ENCODE measurements at regions not wholly inside any gene's neighbourhood (a gene's known extent, or its start where the extent isn't known, plus 50 kb on each side); places are given as distances from the start of the nearest gene placed in this dataset.

GRCh38 chr5:105735704-105736103 is 1935.0 kb downstream of the EFNA5 start:
- no peak overlapping the region for H3K9ac ChIP-seq (ENCODE audit: low read length)
- ChIA-PET CTCF (no interaction called here), POLR2A (no interaction called here), RAD21 (ENCODE audit: low non-redundant PET in 1 of 2, low total read pairs in 2 of 2, uncharacterized antibody in 2 of 2, unreplicated experiment in 2 of 2) (no interaction called here)
- H3K79me2 ChIP-seq (ENCODE audit: insufficient read depth, low read length): no peaks in the 10 kb centered on the region
- DNase-seq (ENCODE audit: low read depth, low spot score) (no peak), ATAC-seq (no peak)
- no peak overlapping the region for H3K4me2 ChIP-seq (ENCODE audit: low read length)
- no peaks in the 10 kb centered on the region; a peak in 1 of 4 replicates for H3K9me3 ChIP-seq (ENCODE audit: control insufficient read depth in 1 of 2, insufficient read depth in 1 of 2, low read depth in 1 of 2, low read length in 2 of 2)
- H3K4me1 ChIP-seq (ENCODE audit: control insufficient read depth in 1 of 2, insufficient read depth in 2 of 2, low read length in 2 of 2): no peaks in the 10 kb centered on the region
- H3K27me3 ChIP-seq (ENCODE audit: insufficient read depth, low read length): no peaks in the 10 kb centered on the region
- no peak overlapping the region for H2AFZ ChIP-seq (ENCODE audit: low read depth, low read length, poor library complexity, severe bottlenecking)
- no peaks in the 10 kb centered on the region for H3K36me3 ChIP-seq (ENCODE audit: control insufficient read depth in 1 of 2, insufficient read depth in 2 of 2, low read length in 2 of 2)
- BruUV-seq (replicated peaks): no TSS peak
- no peak overlapping the region for H3K27ac ChIP-seq (ENCODE audit: low read depth, low read length)
- intact Hi-C loops (cut with micrococcal nuclease): no loop called here
- H4K20me1 ChIP-seq (ENCODE audit: insufficient read depth): no peaks in the 10 kb centered on the region
- H3K4me3 ChIP-seq (replicated peaks in 1 of 2; ENCODE audit: low read depth in 1 of 2, low read length in 2 of 2): no peak overlapping the region
- no peaks in the 10 kb centered on the region for H3K9me2 ChIP-seq (ENCODE audit: insufficient read depth)
- TF ChIP-seq FOSL1 (IDR thresholded peaks at IDR 0.05; ENCODE audit: low read depth): no peak
- TF ChIP-seq ZNF274 (IDR thresholded peaks at IDR 0.05; ENCODE audit: low read depth, low read length): no peak
- TF ChIP-seq, protein P1, sequence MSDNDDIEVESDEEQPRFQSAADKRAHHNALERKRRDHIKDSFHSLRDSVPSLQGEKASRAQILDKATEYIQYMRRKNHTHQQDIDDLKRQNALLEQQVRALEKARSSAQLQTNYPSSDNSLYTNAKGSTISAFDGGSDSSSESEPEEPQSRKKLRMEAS (IDR thresholded peaks at IDR 0.05): no peak
- no peak for TF ChIP-seq ZFX (IDR thresholded peaks at IDR 0.05)
- TF ChIP-seq EZH2 (IDR thresholded peaks at IDR 0.05): no peak
- TF ChIP-seq SP1 (IDR thresholded peaks at IDR 0.05; ENCODE audit: low read depth): no peak
- TF ChIP-seq POLR2AphosphoS5 (IDR thresholded peaks at IDR 0.05; ENCODE audit: low read depth, low read length): no peak
- TF ChIP-seq CEBPB (IDR thresholded peaks at IDR 0.05; ENCODE audit: low read depth): no peak
- no peak for TF ChIP-seq POLR2A (IDR thresholded peaks at IDR 0.05; ENCODE audit: borderline replicate concordance, extremely low read depth, insufficient read depth, insufficient read length)
- TF ChIP-seq SRF (IDR thresholded peaks at IDR 0.05; ENCODE audit: low read depth): no peak

DNA sequence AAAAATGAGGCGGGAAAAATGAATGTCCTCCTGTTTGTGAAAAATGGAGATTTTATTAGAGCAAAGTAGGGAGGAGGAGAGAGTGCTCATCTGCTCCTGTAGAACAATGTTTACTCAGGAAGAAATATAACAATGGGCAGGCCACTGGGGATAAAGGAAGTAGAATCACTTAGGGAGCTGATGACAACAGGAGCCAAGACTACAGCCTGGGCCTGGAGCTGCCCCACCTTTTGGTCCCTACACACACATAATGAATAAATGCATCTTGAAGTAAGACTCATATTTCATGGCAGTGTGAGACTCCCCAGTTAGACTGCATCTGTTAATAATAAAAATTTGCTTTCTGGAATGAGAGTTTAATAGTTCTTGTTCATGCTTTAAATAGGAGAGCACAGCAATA is 1939.8 kb downstream of the EFNA5 start:
- CTCF ChIA-PET: no interaction called here

More for the DNA sequence above, 1939.8 kb downstream of the EFNA5 start:
- Histone ChIP-seq H3K4me3 (replicated peaks in 1 of 2; ENCODE audit: low read depth in 1 of 2, low read length in 2 of 2) (no peak overlapping the region), H3K27ac (ENCODE audit: low read depth, low read length) (no peak overlapping the region), H3K27me3 (ENCODE audit: insufficient read depth, low read length) (no peaks in the 10 kb centered on the region), H3K4me2 (ENCODE audit: low read length) (no peak overlapping the region), H3K9me2 (ENCODE audit: insufficient read depth) (peaks cover 3% of the 10 kb centered on the region; the same call in 1 of the 2 replicates), H3K79me2 (ENCODE audit: insufficient read depth, low read length) (no peaks in the 10 kb centered on the region), H3K36me3 (ENCODE audit: control insufficient read depth in 1 of 2, insufficient read depth in 2 of 2, low read length in 2 of 2) (no peaks in the 10 kb centered on the region), H3K4me1 (ENCODE audit: control insufficient read depth in 1 of 2, insufficient read depth in 2 of 2, low read length in 2 of 2) (no peaks in the 10 kb centered on the region), H3K9ac (ENCODE audit: low read length) (no peak overlapping the region), H4K20me1 (ENCODE audit: insufficient read depth) (no peaks in the 10 kb centered on the region), H2AFZ (ENCODE audit: low read depth, low read length, poor library complexity, severe bottlenecking) (no peak overlapping the region), H3K9me3 (ENCODE audit: control insufficient read depth in 1 of 2, insufficient read depth in 1 of 2, low read depth in 1 of 2, low read length in 2 of 2) (no peaks in the 10 kb centered on the region)
- RAD21 ChIA-PET (ENCODE audit: low non-redundant PET in 1 of 2, low total read pairs in 2 of 2, uncharacterized antibody in 2 of 2, unreplicated experiment in 2 of 2): no interaction called here
- POLR2A ChIA-PET: no interaction called here
- ATAC-seq (no peak), DNase-seq (ENCODE audit: low read depth, low spot score) (no peak)
- no TSS peak for BruUV-seq (replicated peaks)
- TF ChIP-seq ATF3 (IDR thresholded peaks at IDR 0.05) (no peak), ELF1 (IDR thresholded peaks at IDR 0.05; ENCODE audit: borderline replicate concordance, low read depth) (no peak), EZH2 (IDR thresholded peaks at IDR 0.05) (no peak), EGR1 (IDR thresholded peaks at IDR 0.05; ENCODE audit: low read depth) (no peak), RAD21 (IDR thresholded peaks at IDR 0.05; ENCODE audit: low read depth) (no peak), ZNF274 (IDR thresholded peaks at IDR 0.05; ENCODE audit: low read depth, low read length) (no peak), SIN3A (IDR thresholded peaks at IDR 0.05; ENCODE audit: low read depth) (no peak), POLR2A (IDR thresholded peaks at IDR 0.05; ENCODE audit: borderline replicate concordance, extremely low read depth, insufficient read depth, insufficient read length) (no peak)
- TF ChIP-seq, protein P2, sequence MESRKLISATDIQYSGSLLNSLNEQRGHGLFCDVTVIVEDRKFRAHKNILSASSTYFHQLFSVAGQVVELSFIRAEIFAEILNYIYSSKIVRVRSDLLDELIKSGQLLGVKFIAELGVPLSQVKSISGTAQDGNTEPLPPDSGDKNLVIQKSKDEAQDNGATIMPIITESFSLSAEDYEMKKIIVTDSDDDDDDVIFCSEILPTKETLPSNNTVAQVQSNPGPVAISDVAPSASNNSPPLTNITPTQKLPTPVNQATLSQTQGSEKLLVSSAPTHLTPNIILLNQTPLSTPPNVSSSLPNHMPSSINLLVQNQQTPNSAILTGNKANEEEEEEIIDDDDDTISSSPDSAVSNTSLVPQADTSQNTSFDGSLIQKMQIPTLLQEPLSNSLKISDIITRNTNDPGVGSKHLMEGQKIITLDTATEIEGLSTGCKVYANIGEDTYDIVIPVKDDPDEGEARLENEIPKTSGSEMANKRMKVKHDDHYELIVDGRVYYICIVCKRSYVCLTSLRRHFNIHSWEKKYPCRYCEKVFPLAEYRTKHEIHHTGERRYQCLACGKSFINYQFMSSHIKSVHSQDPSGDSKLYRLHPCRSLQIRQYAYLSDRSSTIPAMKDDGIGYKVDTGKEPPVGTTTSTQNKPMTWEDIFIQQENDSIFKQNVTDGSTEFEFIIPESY (IDR thresholded peaks at IDR 0.05; ENCODE audit: extremely low read depth, insufficient replicate concordance, low read length): no peak
- intact Hi-C loops (cut with micrococcal nuclease): no loop called here

All from HCT116 (cell line).